Activated B cell treated with CpG ODN at 0.5 μM for 24 hours (primary cell): ENCODE measurements at regions not wholly inside any gene's neighbourhood (a gene's known extent, or its start where the extent isn't known, plus 50 kb on each side); places are given as distances from the start of the nearest gene placed in this dataset.

Source experiments
- ATAC-seq: fragments of 200-7000 bp; cut with Tn5 transposase; one replicate; pipeline ENCODE4 v1.10.0; 2021; ENCODE audit warnings: low read depth, mild to moderate bottlenecking, moderate library complexity
- CTCF ChIA-PET: fragments of 350-600 bp; sonication (Branson Sonifier 250); formaldehyde crosslinking; loops from one replicate; lab custom pipeline; 2021; ENCODE audit warnings: antibody characterized with exemption; lab: Charles Lee
- POLR2A ChIA-PET: fragments of 350-600 bp; sonication (Branson Sonifier 250); formaldehyde crosslinking; loops from one replicate; lab custom pipeline; 2021; ENCODE audit warnings: antibody characterized with exemption; lab: Charles Lee
- DNase-seq: peaks from one replicate; pipeline ENCODE4 v3.0.0; 2022
- H3K27ac Mint-ChIP-seq: one replicate; pipeline ENCODE4 v1.8.0; 2020; ENCODE audit warnings: mixed read lengths
- H3K27me3 Mint-ChIP-seq: one replicate; pipeline ENCODE4 v1.8.0; 2021; ENCODE audit warnings: mixed read lengths
- H3K36me3 Mint-ChIP-seq: one replicate; pipeline ENCODE4 v1.8.0; 2021; ENCODE audit warnings: low read depth, mixed read lengths
- H3K4me1 Mint-ChIP-seq: one replicate; pipeline ENCODE4 v1.8.0; 2021; ENCODE audit warnings: mixed read lengths
- H3K4me3 Mint-ChIP-seq: one replicate; pipeline ENCODE4 v1.8.0; 2020; ENCODE audit warnings: mild to moderate bottlenecking, mixed read lengths
- H3K9me3 Mint-ChIP-seq: one replicate; pipeline ENCODE4 v1.8.0; 2020; ENCODE audit warnings: mixed read lengths
- intact Hi-C: fragments of 100-400 bp; cut with micrococcal nuclease; formaldehyde crosslinking; loops from one replicate; pipeline ENCODE4 v1.15.1; 2024
- TF ChIP-seq, protein P1 (sequence below): fragments of 200-600 bp; IDR thresholded peaks from one replicate; pipeline ENCODE4 v1.8.0; 2022; ENCODE audit warnings: antibody characterized with exemption, mild to moderate bottlenecking

DNA sequence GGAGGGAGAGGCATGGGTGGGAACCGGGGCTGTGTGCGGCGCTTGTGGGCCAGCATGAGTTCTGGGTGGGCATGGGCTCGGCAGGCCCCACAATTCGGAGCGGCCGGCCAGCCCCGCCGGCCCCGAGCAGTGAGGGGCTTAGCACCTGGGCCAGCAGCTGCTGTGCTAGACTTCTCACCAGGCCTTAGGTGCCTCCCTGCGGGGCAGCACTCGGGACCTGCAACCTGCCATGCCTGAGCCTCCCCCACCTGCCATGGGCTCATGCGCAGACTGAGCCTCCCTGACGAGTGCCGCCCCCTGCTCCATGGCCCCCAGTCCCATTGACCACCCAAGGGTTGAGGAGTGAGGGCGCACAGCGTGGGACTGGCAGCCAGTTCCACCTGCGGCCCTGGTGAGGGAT is 573.9 kb downstream of the TMA16 start:
- ChIA-PET POLR2A (no interaction called here), CTCF (no interaction called here)
- Mint-ChIP-seq H3K9me3 (peaks cover 13% of the 10 kb centered on the region), H3K4me1 (no peaks in the 10 kb centered on the region), H3K27ac (no peak overlapping the region), H3K36me3 (no peaks in the 10 kb centered on the region), H3K27me3 (no peaks in the 10 kb centered on the region), H3K4me3 (no peak overlapping the region)
- intact Hi-C loops, result no loop called here
- TF ChIP-seq, protein P1, sequence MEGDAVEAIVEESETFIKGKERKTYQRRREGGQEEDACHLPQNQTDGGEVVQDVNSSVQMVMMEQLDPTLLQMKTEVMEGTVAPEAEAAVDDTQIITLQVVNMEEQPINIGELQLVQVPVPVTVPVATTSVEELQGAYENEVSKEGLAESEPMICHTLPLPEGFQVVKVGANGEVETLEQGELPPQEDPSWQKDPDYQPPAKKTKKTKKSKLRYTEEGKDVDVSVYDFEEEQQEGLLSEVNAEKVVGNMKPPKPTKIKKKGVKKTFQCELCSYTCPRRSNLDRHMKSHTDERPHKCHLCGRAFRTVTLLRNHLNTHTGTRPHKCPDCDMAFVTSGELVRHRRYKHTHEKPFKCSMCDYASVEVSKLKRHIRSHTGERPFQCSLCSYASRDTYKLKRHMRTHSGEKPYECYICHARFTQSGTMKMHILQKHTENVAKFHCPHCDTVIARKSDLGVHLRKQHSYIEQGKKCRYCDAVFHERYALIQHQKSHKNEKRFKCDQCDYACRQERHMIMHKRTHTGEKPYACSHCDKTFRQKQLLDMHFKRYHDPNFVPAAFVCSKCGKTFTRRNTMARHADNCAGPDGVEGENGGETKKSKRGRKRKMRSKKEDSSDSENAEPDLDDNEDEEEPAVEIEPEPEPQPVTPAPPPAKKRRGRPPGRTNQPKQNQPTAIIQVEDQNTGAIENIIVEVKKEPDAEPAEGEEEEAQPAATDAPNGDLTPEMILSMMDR, result no peak
- ATAC-seq (no peak), DNase-seq (no peak)

DNA sequence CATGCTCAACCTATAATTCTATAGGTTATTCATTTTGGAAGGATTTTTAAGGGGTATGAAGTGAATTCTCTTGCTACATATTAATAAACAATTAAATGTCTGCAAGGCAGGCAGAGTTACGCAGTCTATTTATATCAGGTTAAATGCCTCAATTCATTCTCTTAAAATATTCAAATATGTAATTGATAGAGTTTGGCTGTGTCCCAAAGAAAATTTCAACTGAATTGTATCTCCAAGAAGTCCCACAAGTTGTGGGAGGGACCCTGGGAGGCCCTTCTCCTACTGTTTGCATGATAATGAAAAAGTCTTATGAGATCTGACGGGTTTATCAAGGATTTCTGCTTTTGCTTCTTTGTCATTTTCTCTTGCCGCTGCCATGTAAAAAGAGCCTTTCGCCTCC is 576.1 kb downstream of the TMA16 start:
- ChIA-PET CTCF (no interaction called here), POLR2A (no interaction called here)
- ATAC-seq, result no peak
- TF ChIP-seq, protein P1, result no peak
- H3K36me3 Mint-ChIP-seq, result no peaks in the 10 kb centered on the region
- intact Hi-C loops, result no loop called here
- no peaks in the 10 kb centered on the region for H3K27me3 Mint-ChIP-seq
- H3K9me3 Mint-ChIP-seq, result peaks cover 13% of the 10 kb centered on the region
- H3K4me1 Mint-ChIP-seq, result no peaks in the 10 kb centered on the region
- H3K27ac Mint-ChIP-seq, result no peak overlapping the region
- H3K4me3 Mint-ChIP-seq, result no peak overlapping the region
- no peak for DNase-seq

DNA sequence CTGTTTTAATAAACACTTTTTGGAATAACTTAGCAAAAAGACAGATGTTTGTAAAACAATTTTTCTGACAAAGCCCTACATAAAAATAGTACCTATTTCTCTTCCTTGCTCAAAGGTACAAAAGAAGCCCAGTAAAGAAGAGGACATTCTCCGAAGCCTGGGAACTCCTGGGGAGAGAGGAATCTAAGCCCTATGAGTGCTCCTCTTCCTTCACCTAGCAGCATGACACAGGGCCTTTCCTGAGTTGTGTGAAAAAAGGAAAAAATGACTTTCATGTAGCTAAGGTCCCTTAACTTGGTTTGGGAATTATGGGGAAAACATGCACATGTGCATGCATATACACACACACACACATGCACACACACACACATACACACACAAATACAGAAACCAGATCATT is 586.9 kb downstream of the TMA16 start:
- ATAC-seq (no peak), DNase-seq (no peak)
- ChIA-PET CTCF (no interaction called here), POLR2A (no interaction called here)
- intact Hi-C loops, result no loop called here
- Mint-ChIP-seq H3K4me3 (no peak overlapping the region), H3K27ac (no peak overlapping the region), H3K9me3 (no peaks in the 10 kb centered on the region), H3K36me3 (no peaks in the 10 kb centered on the region), H3K27me3 (no peaks in the 10 kb centered on the region), H3K4me1 (no peaks in the 10 kb centered on the region)
- TF ChIP-seq, protein P1, result no peak

DNA sequence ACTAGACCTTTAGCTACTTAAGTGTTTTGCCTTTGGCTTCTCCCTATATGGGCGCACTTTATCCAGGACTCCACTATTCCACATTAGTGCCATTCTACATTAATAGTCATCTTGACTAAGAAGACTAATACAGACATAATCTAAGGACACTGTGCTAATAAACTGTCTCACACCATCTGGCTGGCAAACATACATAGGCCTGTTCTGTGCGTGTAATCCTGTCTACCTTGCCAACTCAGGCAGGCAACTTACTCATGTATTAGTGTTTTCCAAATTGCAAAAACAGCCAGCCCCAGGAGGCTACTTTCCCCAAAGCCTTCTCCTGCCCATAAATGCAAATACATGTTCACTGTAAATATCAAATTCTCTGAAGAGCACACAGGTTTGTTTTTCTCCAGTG is 587.3 kb downstream of the TMA16 start:
- TF ChIP-seq, protein P1, result no peak
- no peaks in the 10 kb centered on the region for H3K36me3 Mint-ChIP-seq
- DNase-seq (no peak), ATAC-seq (no peak)
- no peaks in the 10 kb centered on the region for H3K27me3 Mint-ChIP-seq
- intact Hi-C loops, result no loop called here
- CTCF ChIA-PET, result no interaction called here
- H3K9me3 Mint-ChIP-seq, result no peaks in the 10 kb centered on the region
- H3K4me1 Mint-ChIP-seq, result no peaks in the 10 kb centered on the region
- no peak overlapping the region for H3K4me3 Mint-ChIP-seq
- POLR2A ChIA-PET, result no interaction called here
- no peak overlapping the region for H3K27ac Mint-ChIP-seq

DNA sequence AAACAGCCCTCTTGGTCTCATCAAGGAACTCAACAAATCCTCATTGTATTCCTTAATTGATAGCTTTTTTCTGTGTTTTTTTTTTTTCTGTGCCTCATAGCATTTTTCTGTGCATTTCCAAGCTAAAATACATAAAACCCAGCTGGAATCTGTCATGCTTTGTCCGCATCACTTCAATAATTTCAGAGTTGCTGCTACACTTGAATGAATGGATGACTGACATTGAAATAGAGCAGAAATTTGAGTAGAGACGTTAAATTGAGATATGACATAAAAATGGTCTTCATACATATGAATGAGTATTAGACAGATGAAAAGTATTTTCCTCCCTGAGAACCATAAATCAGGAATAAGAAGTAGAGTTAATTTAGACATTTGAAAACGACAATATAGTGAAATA is 593.2 kb downstream of the TMA16 start:
- no peaks in the 10 kb centered on the region for H3K36me3 Mint-ChIP-seq
- ChIA-PET CTCF (no interaction called here), POLR2A (no interaction called here)
- intact Hi-C loops, result no loop called here
- TF ChIP-seq, protein P1, result no peak
- H3K27me3 Mint-ChIP-seq, result no peaks in the 10 kb centered on the region
- H3K4me1 Mint-ChIP-seq, result no peaks in the 10 kb centered on the region
- no peak overlapping the region for H3K4me3 Mint-ChIP-seq
- no peaks in the 10 kb centered on the region for H3K9me3 Mint-ChIP-seq
- no peak overlapping the region for H3K27ac Mint-ChIP-seq
- DNase-seq (no peak), ATAC-seq (no peak)
